ENCODE measurements at regions not wholly inside any gene's neighbourhood (a gene's known extent, or its start where the extent isn't known, plus 50 kb on each side); places are given as distances from the start of the nearest gene placed in this dataset.

GRCh38 chr9:12906646-12907045 lies 131.8 kb downstream of the LURAP1L start:
- Histone ChIP-seq H3F3A (ENCODE audit: insufficient read depth, low read length, poor library complexity, severe bottlenecking) (no peaks in the 10 kb centered on the region), H3K4me3 (ENCODE audit: low read length) (no peak overlapping the region), H3K36me3 (ENCODE audit: insufficient read depth, low read length) (no peaks in the 10 kb centered on the region), H2AFZ (ENCODE audit: low read depth, low read length) (no peak overlapping the region), H3K9ac (ENCODE audit: low read length) (no peak overlapping the region), H3K27me3 (ENCODE audit: insufficient read depth, low read depth, low read length) (no peaks in the 10 kb centered on the region), H3K27ac (ENCODE audit: low read length) (no peak overlapping the region), H3K9me3 (ENCODE audit: low read length) (no peaks in the 10 kb centered on the region), H3K4me2 (ENCODE audit: low read length) (no peak overlapping the region), H3K9me2 (ENCODE audit: insufficient read depth, low read length) (no peaks in the 10 kb centered on the region), H4K20me1 (ENCODE audit: insufficient read depth) (no peaks in the 10 kb centered on the region), H3K79me2 (replicated peaks; ENCODE audit: insufficient read depth, low read length) (no peaks in the 10 kb centered on the region)
- TF ChIP-seq CTCF (IDR thresholded peaks at IDR 0.05; ENCODE audit: poor library complexity, severe bottlenecking) (no peak), SMC3 (conservative IDR thresholded peaks at IDR 0.05; ENCODE audit: poor library complexity) (no peak), POLR2AphosphoS5 (IDR thresholded peaks at IDR 0.05) (no peak), REST (IDR thresholded peaks at IDR 0.05; ENCODE audit: borderline replicate concordance) (no peak), MXI1 (conservative IDR thresholded peaks at IDR 0.05; ENCODE audit: poor library complexity, severe bottlenecking) (no peak), EP300 (conservative IDR thresholded peaks at IDR 0.05; ENCODE audit: poor library complexity, severe bottlenecking) (no peak), EZH2 (IDR thresholded peaks at IDR 0.05; ENCODE audit: borderline replicate concordance, insufficient read depth, low read length, poor library complexity, severe bottlenecking) (no peak), RAD21 (conservative IDR thresholded peaks at IDR 0.05) (no peak), TAF1 (IDR thresholded peaks at IDR 0.05; ENCODE audit: low read depth) (no peak)

GRCh38 chr9:12908895-12909294 lies 134.1 kb downstream of the LURAP1L start:
- Histone ChIP-seq H4K20me1 (ENCODE audit: insufficient read depth) (no peaks in the 10 kb centered on the region), H3K9ac (ENCODE audit: low read length) (no peak overlapping the region), H3K27me3 (ENCODE audit: insufficient read depth, low read depth, low read length) (no peaks in the 10 kb centered on the region), H3K4me3 (ENCODE audit: low read length) (no peak overlapping the region), H3K4me2 (ENCODE audit: low read length) (no peak overlapping the region), H3K36me3 (ENCODE audit: insufficient read depth, low read length) (no peaks in the 10 kb centered on the region), H3K9me3 (ENCODE audit: low read length) (no peaks in the 10 kb centered on the region), H3K9me2 (ENCODE audit: insufficient read depth, low read length) (no peaks in the 10 kb centered on the region), H3K27ac (ENCODE audit: low read length) (no peak overlapping the region), H2AFZ (ENCODE audit: low read depth, low read length) (no peak overlapping the region), H3K79me2 (replicated peaks; ENCODE audit: insufficient read depth, low read length) (no peaks in the 10 kb centered on the region), H3F3A (ENCODE audit: insufficient read depth, low read length, poor library complexity, severe bottlenecking) (no peaks in the 10 kb centered on the region)
- TF ChIP-seq CTCF (IDR thresholded peaks at IDR 0.05; ENCODE audit: poor library complexity, severe bottlenecking) (no peak), SMC3 (conservative IDR thresholded peaks at IDR 0.05; ENCODE audit: poor library complexity) (no peak), EP300 (conservative IDR thresholded peaks at IDR 0.05; ENCODE audit: poor library complexity, severe bottlenecking) (no peak), TAF1 (IDR thresholded peaks at IDR 0.05; ENCODE audit: low read depth) (no peak)

Measured in neural cell (in vitro differentiated cells).